A673 (cell line): ENCODE measurements at regions not wholly inside any gene's neighbourhood (a gene's known extent, or its start where the extent isn't known, plus 50 kb on each side); places are given as distances from the start of the nearest gene placed in this dataset.
"Not testable (repeated sequence)": the region's sequence is repeated elsewhere in the genome, so short reads cannot be mapped to it uniquely, and the experiment has no call there.

Source experiments
- BruUV-seq: library from RNA; stranded (reverse); fragments of 400-500 nt; replicated peaks from 2 replicates; lab custom pipeline; 2021; lab: Mats Ljungman, UMichigan
- CTCF ChIA-PET: fragments of 300-600 bp; sonication (Branson Sonifier 250); formaldehyde crosslinking; loops from one replicate; lab custom pipeline; 2022; ENCODE audit warnings: antibody characterized with exemption; lab: Charles Lee
- POLR2A ChIA-PET: fragments of 300-600 bp; sonication (Branson Sonifier 250); formaldehyde crosslinking; loops from one replicate; lab custom pipeline; 2022; ENCODE audit warnings: antibody characterized with exemption; ENCODE audit not compliant: low non-redundant PET; lab: Charles Lee
- DNase-seq: peaks from one replicate; pipeline ENCODE4 v3.0.0-alpha.2; 2015; ENCODE audit warnings: low spot score
- H3K27ac ChIP-seq: fragments of 200-600 bp; sonication (generic); 2 replicates; pipeline ENCODE4 v1.5.1; 2016; ENCODE audit warnings: mixed run types, low read depth, mild to moderate bottlenecking, mixed read lengths, antibody characterized with exemption, low read length; ENCODE audit not compliant: poor library complexity, severe bottlenecking
- H3K27me3 ChIP-seq: fragments of 200-600 bp; sonication (generic); replicated peaks from 2 replicates; pipeline ENCODE4 v1.6.1; 2017; ENCODE audit warnings: mixed run types, low read depth, mild to moderate bottlenecking, mixed read lengths, antibody characterized with exemption, low read length; ENCODE audit not compliant: insufficient read depth, poor library complexity
- H3K36me3 ChIP-seq: fragments of 200-600 bp; sonication (generic); 2 replicates; pipeline ENCODE4 v1.6.1; 2016; ENCODE audit warnings: mixed run types, mild to moderate bottlenecking, mixed read lengths, antibody characterized with exemption, low read length; ENCODE audit not compliant: insufficient read depth, poor library complexity, severe bottlenecking
- H3K4me1 ChIP-seq: fragments of 200-600 bp; sonication (generic); 2 replicates; pipeline ENCODE4 v1.6.1; 2017; ENCODE audit warnings: mixed run types, mild to moderate bottlenecking, mixed read lengths, antibody characterized with exemption, low read length; ENCODE audit not compliant: insufficient read depth, poor library complexity, severe bottlenecking
- H3K4me3 ChIP-seq: fragments of 200-600 bp; sonication (generic); 2 replicates; pipeline ENCODE4 v1.5.1; 2016; ENCODE audit warnings: low read depth, mixed run types, mild to moderate bottlenecking, mixed read lengths, low read length; ENCODE audit not compliant: poor library complexity, severe bottlenecking
- H3K9me3 ChIP-seq: fragments of 200-600 bp; sonication (generic); 2 replicates; pipeline ENCODE4 v1.6.1; 2016; ENCODE audit warnings: mixed run types, low read depth, mild to moderate bottlenecking, mixed read lengths, antibody characterized with exemption, low read length; ENCODE audit not compliant: poor library complexity, severe bottlenecking
- CTCF ChIP-seq: fragments of 300-800, 200-600 bp; sonication (generic); conservative IDR thresholded peaks from 2 replicates; pipeline ENCODE4 v1.5.1; 2017; ENCODE audit warnings: low read depth, mild to moderate bottlenecking, antibody characterized with exemption, low read length, moderate library complexity, mixed read lengths
- EZH2 ChIP-seq: fragments of 200-600 bp; sonication (generic); IDR thresholded peaks from 2 replicates; pipeline ENCODE4 v1.6.1; 2017; ENCODE audit warnings: borderline replicate concordance, low read depth, mild to moderate bottlenecking, mixed read lengths, antibody characterized with exemption, low read length; ENCODE audit not compliant: poor library complexity, severe bottlenecking
- intact Hi-C: fragments of 100-400 bp; cut with micrococcal nuclease; formaldehyde crosslinking; loops from one replicate; pipeline ENCODE4 v1.10.0; 2022; ENCODE audit not compliant: unreplicated experiment

- Histone ChIP-seq H3K27ac (no peak overlapping the region), H3K4me3 (no peak overlapping the region), H3K36me3 (no peaks in the 10 kb centered on the region), H3K27me3 (no peaks in the 10 kb centered on the region), H3K4me1 (no peaks in the 10 kb centered on the region), H3K9me3 (no peaks in the 10 kb centered on the region)
- no peak for TF ChIP-seq CTCF
- no peak for DNase-seq
- ChIA-PET CTCF (no interaction called here), POLR2A (no interaction called here)
- intact Hi-C loops = no loop called here
- no TSS peak for BruUV-seq
These were observed 203.0 kb downstream of the SPATA31A6 start for GRCh38 chr9:42386477-42386876.

GRCh38 chr9:42388146-42388690 lies 204.8 kb downstream of the SPATA31A6 start:
- ChIA-PET CTCF (no interaction called here), POLR2A (no interaction called here)
- Histone ChIP-seq H3K27me3 (no peaks in the 10 kb centered on the region), H3K36me3 (no peaks in the 10 kb centered on the region), H3K4me3 (no peak overlapping the region), H3K9me3 (no peaks in the 10 kb centered on the region), H3K4me1 (no peaks in the 10 kb centered on the region), H3K27ac (no peak overlapping the region)
- no peak for DNase-seq
- TF ChIP-seq EZH2 = no peak
- TF ChIP-seq CTCF = no peak
- BruUV-seq = no TSS peak
- intact Hi-C loops = no loop called here

DNA sequence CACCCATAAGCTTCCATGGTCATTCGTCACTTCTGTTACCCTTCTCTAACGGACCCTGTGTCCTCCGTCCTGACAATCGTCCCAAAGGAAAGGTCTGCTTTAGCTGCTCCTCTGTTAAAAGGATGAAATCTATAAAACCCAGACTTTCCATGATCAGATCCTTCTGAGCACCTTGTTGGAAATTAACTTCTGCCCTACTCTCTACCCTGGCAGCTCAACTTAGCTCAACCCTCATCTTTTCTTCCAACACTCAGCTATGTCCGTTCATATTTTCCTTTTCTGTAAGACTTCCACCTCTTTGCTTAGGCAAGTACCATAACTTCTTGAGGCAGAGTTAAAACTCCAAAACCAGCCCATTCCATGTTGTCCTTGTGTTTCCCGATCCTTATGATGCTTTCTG lies 205.4 kb downstream of the SPATA31A6 start:
- no peaks in the 10 kb centered on the region for H3K27me3 ChIP-seq
- no peak overlapping the region for H3K4me3 ChIP-seq
- H3K27ac ChIP-seq = no peak overlapping the region
- TF ChIP-seq EZH2 (no peak), CTCF (no peak)
- H3K9me3 ChIP-seq = no peaks in the 10 kb centered on the region
- no peak for DNase-seq
- H3K4me1 ChIP-seq = no peaks in the 10 kb centered on the region
- CTCF ChIA-PET = no interaction called here
- no TSS peak for BruUV-seq
- POLR2A ChIA-PET = no interaction called here
- H3K36me3 ChIP-seq = no peaks in the 10 kb centered on the region
- intact Hi-C loops = no loop called here

GRCh38 chr9:42392773-42393455 lies 209.5 kb downstream of the SPATA31A6 start:
- H3K9me3 ChIP-seq, DNase-seq, H3K4me3 ChIP-seq, H3K27ac ChIP-seq, BruUV-seq, H3K4me1 ChIP-seq, H3K36me3 ChIP-seq, CTCF ChIA-PET, intact Hi-C loops, POLR2A ChIA-PET, H3K27me3 ChIP-seq: not testable (repeated sequence)
